Ovary (tissue), 7 donors: ENCODE measurements at regions not wholly inside any gene's neighbourhood (a gene's known extent, or its start where the extent isn't known, plus 50 kb on each side); places are given as distances from the start of the nearest gene placed in this dataset.

Source experiments
- DNase-seq, 5 donors: peaks; one replicate each; pipeline ENCODE4 v3.0.0-alpha.2; 2019 to 2020
- H3K27ac ChIP-seq, 2 donors: fragments of 200-600 bp; one replicate each; pipeline versions ENCODE4 v1.5.1 to v1.8.0; 2019 to 2022
- H3K27me3 ChIP-seq: fragments of 200-600 bp; one replicate; pipeline ENCODE4 v1.8.0; 2022
- H3K36me3 ChIP-seq: fragments of 200-600 bp; sonication (generic); one replicate; pipeline ENCODE4 v1.5.1; 2019
- H3K4me1 ChIP-seq: one replicate; pipeline ENCODE4 v1.8.1; 2013; ENCODE audit warnings: mild to moderate bottlenecking, moderate library complexity; ENCODE audit not compliant: insufficient read depth
- H3K4me3 ChIP-seq: fragments of 200-600 bp; sonication (generic); one replicate; pipeline ENCODE4 v1.5.1; 2017
- H3K9me3 ChIP-seq, 2 donors: fragments of 200-600 bp in 1 of 2; sonication (generic) in 1 of 2; one replicate each; pipeline versions ENCODE4 v1.5.1 to v1.8.1; 2013 to 2019; ENCODE audit warnings: mild to moderate bottlenecking in 1 of 2, moderate library complexity in 1 of 2
- CTCF ChIP-seq, 3 donors: fragments of 450-650 bp in 2 of 3; fragments of 200-600 bp in 1 of 3; IDR thresholded peaks; one replicate each; pipeline versions ENCODE4 v1.5.1 to v1.8.0; 2016 to 2022; ENCODE audit warnings: antibody characterized with exemption in 3 of 3, mild to moderate bottlenecking in 1 of 3
- EP300 ChIP-seq: sonication (generic); formaldehyde crosslinking; IDR thresholded peaks from one replicate; pipeline ENCODE4 v1.6.1; 2017; ENCODE audit warnings: antibody characterized with exemption
- POLR2A ChIP-seq: fragments of 450-650 bp; IDR thresholded peaks from one replicate; pipeline ENCODE4 v1.6.1; 2017; ENCODE audit warnings: antibody characterized with exemption, mild to moderate bottlenecking, moderate library complexity
- WGBS, 3 donors: extraction: QIAGEN DNeasy Blood & Tissue Kit in 1 of 3; methylation state at CpG; one replicate each; pipeline versions ENCODE4 v1.1.5 to v1.1.7; 2013 to 2017; 5-methylcytosine and 5-hydroxymethylcytosine counted together
- intact Hi-C, 4 donors: fragments of 100-400 bp; cut with DNase I; formaldehyde crosslinking; loops; one replicate each; pipeline versions ENCODE4 v1.11.0 to v1.15.1; 2022 to 2023
- donor health status: DM: no; HTN: no; CAD: no; lungs with moderate emphysema.
- donor health status: DM: no; HTN: no; CAD: no.
- donor health status: Bipolar disorder and iron deficiency.
- donor health status: DM: no; HTN: no; CAD: no.
- donor health status: DM: yes; HTN: yes; CAD: no.

- no peak overlapping the region for H3K4me3 ChIP-seq
- no peaks in the 10 kb centered on the region for H3K9me3 ChIP-seq
- H3K27ac ChIP-seq, result no peak overlapping the region
- no peak for TF ChIP-seq POLR2A
- no peaks in the 10 kb centered on the region for H3K4me1 ChIP-seq
- H3K27me3 ChIP-seq, result no peaks in the 10 kb centered on the region
- no peak for DNase-seq
- 69 to 85% (median 77%) methylated on average over 2 of the region's 2 CpGs for WGBS, 3 donors
- intact Hi-C loops, result no loop called here
- H3K36me3 ChIP-seq, result no peaks in the 10 kb centered on the region
These were observed 155.8 kb downstream of the FAM43A start for GRCh38 chr3:194841515-194841841.

DNA sequence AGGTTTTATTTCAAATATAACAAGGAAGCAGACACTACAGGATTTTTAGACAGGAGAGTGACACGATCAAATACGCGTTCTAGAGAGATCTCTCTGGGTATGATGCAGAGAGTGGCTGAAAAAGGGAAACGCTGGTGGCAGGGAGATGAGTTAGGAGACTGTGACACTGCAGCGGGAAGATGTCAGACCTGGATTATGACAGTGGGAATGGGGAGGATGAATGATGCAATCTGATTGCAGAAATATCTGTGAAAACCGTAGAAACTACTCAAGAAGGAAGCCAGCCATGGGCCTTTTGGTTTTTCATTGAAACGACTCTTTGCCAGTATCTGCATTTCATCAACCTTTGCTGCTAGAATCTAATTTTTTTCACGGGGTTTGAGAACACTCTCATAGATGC lies 157.9 kb downstream of the FAM43A start:
- Histone ChIP-seq H3K27me3 (no peaks in the 10 kb centered on the region), H3K9me3 (no peaks in the 10 kb centered on the region), H3K27ac (no peak overlapping the region), H3K4me3 (no peak overlapping the region), H3K36me3 (no peaks in the 10 kb centered on the region), H3K4me1 (no peaks in the 10 kb centered on the region)
- DNase-seq, result no peak
- WGBS, 3 donors, result 76 to 79% (median 77%) methylated on average over 8 of the region's 8 CpGs
- intact Hi-C loops, result no loop called here
- TF ChIP-seq POLR2A (no peak), CTCF (IDR thresholded peaks at IDR 0.05) (no peak), EP300 (no peak)

GRCh38 chr3:194844046-194844445 lies 158.4 kb downstream of the FAM43A start:
- intact Hi-C loops, result no loop called here
- TF ChIP-seq CTCF (IDR thresholded peaks at IDR 0.05), result no peak
- no peak for TF ChIP-seq POLR2A
- no peak for TF ChIP-seq EP300
- no peaks in the 10 kb centered on the region for H3K4me1 ChIP-seq
- no peaks in the 10 kb centered on the region for H3K9me3 ChIP-seq
- H3K27ac ChIP-seq, result no peak overlapping the region
- H3K27me3 ChIP-seq, result no peaks in the 10 kb centered on the region
- no peak overlapping the region for H3K4me3 ChIP-seq
- DNase-seq, result no peak
- WGBS, 3 donors, result 69 to 90% (median 85%) methylated on average over 3 of the region's 3 CpGs
- no peaks in the 10 kb centered on the region for H3K36me3 ChIP-seq

DNA sequence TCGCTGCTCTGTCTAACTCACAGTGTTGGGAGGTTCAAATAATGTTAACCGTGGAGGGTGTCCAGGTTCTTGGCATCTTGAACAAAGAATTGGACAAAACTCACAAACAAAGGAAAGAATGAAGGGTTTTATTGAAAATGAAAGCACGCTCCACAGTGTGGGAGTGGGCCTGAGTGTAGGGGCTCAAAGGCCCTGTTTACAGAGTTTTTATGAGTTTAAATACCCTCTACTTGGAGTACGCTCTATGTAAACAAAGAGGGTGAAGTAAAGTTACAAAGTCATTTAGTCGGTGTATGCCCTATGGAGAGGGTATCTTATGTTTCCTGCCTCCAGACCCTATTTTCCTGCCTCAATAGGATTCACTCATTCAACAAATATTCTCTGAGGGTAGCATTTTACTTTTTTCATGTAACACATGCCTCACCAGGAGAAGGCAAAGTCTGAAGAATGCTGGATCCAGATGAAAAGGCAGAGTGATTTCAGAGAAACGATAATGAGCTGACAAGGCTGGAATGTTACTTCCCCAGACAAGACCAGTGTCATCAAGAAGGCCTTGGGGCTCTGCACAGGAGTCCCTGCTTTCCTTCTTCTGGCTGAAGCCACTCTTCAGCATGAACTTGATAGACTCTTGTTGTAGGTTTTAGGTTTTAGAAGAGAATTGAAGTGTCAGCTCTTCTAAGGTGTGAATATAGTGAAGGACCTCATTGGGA lies 163.6 kb downstream of the FAM43A start:
- no peaks in the 10 kb centered on the region for H3K36me3 ChIP-seq
- H3K27me3 ChIP-seq, result no peaks in the 10 kb centered on the region
- no peaks in the 10 kb centered on the region for H3K4me1 ChIP-seq
- no peak overlapping the region for H3K4me3 ChIP-seq
- H3K9me3 ChIP-seq, result no peaks in the 10 kb centered on the region
- TF ChIP-seq CTCF (IDR thresholded peaks at IDR 0.05), result no peak
- TF ChIP-seq POLR2A, result no peak
- no peak for TF ChIP-seq EP300
- no peak overlapping the region for H3K27ac ChIP-seq
- 60 to 83% (median 82%) methylated on average over 6 of the region's 6 CpGs for WGBS, 3 donors
- intact Hi-C loops, result no loop called here
- no peak for DNase-seq

GRCh38 chr3:194851254-194851653 lies 165.6 kb downstream of the FAM43A start:
- DNase-seq, result no peak
- no peak overlapping the region for H3K27ac ChIP-seq
- H3K4me3 ChIP-seq, result no peak overlapping the region
- 81 to 87% (median 82%) methylated on average over 5 of the region's 5 CpGs for WGBS, 3 donors
- no peaks in the 10 kb centered on the region for H3K4me1 ChIP-seq
- intact Hi-C loops, result no loop called here
- H3K9me3 ChIP-seq, result no peaks in the 10 kb centered on the region
- no peak for TF ChIP-seq EP300
- TF ChIP-seq CTCF (IDR thresholded peaks at IDR 0.05), result no peak
- TF ChIP-seq POLR2A, result no peak
- H3K36me3 ChIP-seq, result no peaks in the 10 kb centered on the region
- no peaks in the 10 kb centered on the region for H3K27me3 ChIP-seq
